GM18498 (cell line): ENCODE measurements at regions not wholly inside any gene's neighbourhood (a gene's known extent, or its start where the extent isn't known, plus 50 kb on each side); places are given as distances from the start of the nearest gene placed in this dataset.

Experiments
- ATAC-seq: cut with Tn5 transposase; IDR thresholded peaks from one replicate; pipeline ENCODE4 v1.9.1; 2021; ENCODE audit warnings: mild to moderate bottlenecking, moderate library complexity; ENCODE audit not compliant: unreplicated experiment

GRCh38 chr5:158174026-158174425, 315.1 kb upstream of the CLINT1 start:
- ATAC-seq, result no peak

GRCh38 chr5:158172005-158172404, 313.1 kb upstream of the CLINT1 start:
- no peak for ATAC-seq

GRCh38 chr5:158170534-158170933, 311.6 kb upstream of the CLINT1 start:
- no peak for ATAC-seq

- no peak for ATAC-seq
These were observed 311.1 kb upstream of the CLINT1 start for GRCh38 chr5:158170060-158170459.

- ATAC-seq, result no peak
These were observed 307.5 kb upstream of the CLINT1 start for GRCh38 chr5:158166424-158166823.

- ATAC-seq, result no peak
These were observed 306.7 kb upstream of the CLINT1 start for GRCh38 chr5:158165647-158166046.

GRCh38 chr5:158164296-158165047, 305.5 kb upstream of the CLINT1 start:
- no peak for ATAC-seq

GRCh38 chr5:158163451-158164295, 304.7 kb upstream of the CLINT1 start:
- ATAC-seq, result no peak

GRCh38 chr5:158162479-158163034, 303.6 kb upstream of the CLINT1 start:
- no peak for ATAC-seq

GRCh38 chr5:158162026-158162425, 303.1 kb upstream of the CLINT1 start:
- ATAC-seq, result no peak

- ATAC-seq, result no peak
These were observed 300.7 kb upstream of the CLINT1 start for GRCh38 chr5:158159621-158160020.

- ATAC-seq, result no peak
These were observed 297.0 kb upstream of the CLINT1 start for GRCh38 chr5:158155811-158156505.

GRCh38 chr5:158155067-158155466, 296.1 kb upstream of the CLINT1 start:
- no peak for ATAC-seq

- no peak for ATAC-seq
These were observed 295.5 kb upstream of the CLINT1 start for GRCh38 chr5:158154226-158155005.

- ATAC-seq, result no peak
These were observed 294.6 kb upstream of the CLINT1 start for GRCh38 chr5:158153508-158153907.

- no peak for ATAC-seq
These were observed 293.2 kb upstream of the CLINT1 start for GRCh38 chr5:158152136-158152535.

GRCh38 chr5:158147227-158147626, 288.3 kb upstream of the CLINT1 start:
- no peak for ATAC-seq

- ATAC-seq, result no peak
These were observed 286.9 kb upstream of the CLINT1 start for GRCh38 chr5:158145827-158146226.

- no peak for ATAC-seq
These were observed 284.1 kb upstream of the CLINT1 start for GRCh38 chr5:158143081-158143480.

- ATAC-seq, result no peak
These were observed 283.2 kb upstream of the CLINT1 start for GRCh38 chr5:158142156-158142555.
